GM12874 (cell line): ENCODE measurements at regions not wholly inside any gene's neighbourhood (a gene's known extent, or its start where the extent isn't known, plus 50 kb on each side); places are given as distances from the start of the nearest gene placed in this dataset.

ENCODE experiments used
- TF ChIP-seq, protein P1 (sequence below): IDR thresholded peaks from 2 replicates; pipeline ENCODE4 v1.5.1; 2011; ENCODE audit warnings: low read depth, mild to moderate bottlenecking, control low read depth, low read length, moderate library complexity; ENCODE audit not compliant: insufficient read depth

DNA sequence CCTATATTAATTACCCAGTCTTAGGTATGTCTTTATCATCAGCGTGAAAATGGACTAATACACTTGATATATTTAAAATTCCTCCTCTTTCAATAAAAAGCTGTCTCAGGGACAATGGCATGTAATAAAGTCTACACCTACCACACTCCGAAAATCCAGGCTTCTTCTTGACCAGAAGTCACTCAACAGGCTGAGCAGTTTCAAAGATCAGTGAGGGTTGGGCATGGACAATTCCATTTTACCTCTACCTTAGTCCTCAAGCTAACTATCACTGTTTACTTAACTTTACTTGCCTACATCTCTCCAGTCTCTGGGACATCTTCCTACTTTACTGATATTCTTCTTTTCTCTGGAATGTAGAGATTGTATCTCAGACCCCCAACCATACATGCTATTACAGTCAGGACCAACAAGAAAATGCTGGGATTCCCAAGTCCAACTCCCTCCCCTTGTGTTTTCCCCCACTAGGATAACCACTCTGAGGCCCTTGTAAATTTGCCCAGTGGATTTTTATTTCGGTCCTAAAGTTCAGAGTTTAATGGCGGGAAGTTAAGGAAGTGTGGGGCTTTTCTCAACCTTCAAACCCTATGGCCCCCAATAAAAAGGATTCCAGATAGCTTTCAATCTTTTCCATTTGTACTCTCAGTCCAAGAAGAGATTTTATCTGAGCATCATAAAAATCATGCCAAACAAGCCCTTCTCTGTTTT, 137.1 kb upstream of the TSC22D2 start:
- TF ChIP-seq, protein P1, sequence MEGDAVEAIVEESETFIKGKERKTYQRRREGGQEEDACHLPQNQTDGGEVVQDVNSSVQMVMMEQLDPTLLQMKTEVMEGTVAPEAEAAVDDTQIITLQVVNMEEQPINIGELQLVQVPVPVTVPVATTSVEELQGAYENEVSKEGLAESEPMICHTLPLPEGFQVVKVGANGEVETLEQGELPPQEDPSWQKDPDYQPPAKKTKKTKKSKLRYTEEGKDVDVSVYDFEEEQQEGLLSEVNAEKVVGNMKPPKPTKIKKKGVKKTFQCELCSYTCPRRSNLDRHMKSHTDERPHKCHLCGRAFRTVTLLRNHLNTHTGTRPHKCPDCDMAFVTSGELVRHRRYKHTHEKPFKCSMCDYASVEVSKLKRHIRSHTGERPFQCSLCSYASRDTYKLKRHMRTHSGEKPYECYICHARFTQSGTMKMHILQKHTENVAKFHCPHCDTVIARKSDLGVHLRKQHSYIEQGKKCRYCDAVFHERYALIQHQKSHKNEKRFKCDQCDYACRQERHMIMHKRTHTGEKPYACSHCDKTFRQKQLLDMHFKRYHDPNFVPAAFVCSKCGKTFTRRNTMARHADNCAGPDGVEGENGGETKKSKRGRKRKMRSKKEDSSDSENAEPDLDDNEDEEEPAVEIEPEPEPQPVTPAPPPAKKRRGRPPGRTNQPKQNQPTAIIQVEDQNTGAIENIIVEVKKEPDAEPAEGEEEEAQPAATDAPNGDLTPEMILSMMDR = no peak

DNA sequence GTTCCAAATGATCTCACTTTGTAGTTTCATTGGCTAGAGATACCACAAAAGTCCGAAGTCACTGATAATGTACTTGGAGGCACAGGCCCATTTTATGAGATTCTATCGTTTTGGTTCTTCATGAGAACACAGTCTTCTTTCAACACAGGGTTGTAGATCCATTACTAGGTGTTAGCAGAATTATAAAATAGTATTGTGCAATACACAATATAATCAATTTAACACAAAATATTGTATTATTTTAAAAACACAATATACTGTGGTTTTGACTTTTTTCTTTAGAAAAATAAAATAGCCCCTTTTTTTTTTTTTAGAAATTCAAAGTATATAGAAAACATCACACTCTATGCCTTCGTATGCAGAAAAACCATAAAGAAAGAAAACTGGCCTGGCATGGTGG, 138.6 kb upstream of the TSC22D2 start:
- TF ChIP-seq, protein P1 = no peak

DNA sequence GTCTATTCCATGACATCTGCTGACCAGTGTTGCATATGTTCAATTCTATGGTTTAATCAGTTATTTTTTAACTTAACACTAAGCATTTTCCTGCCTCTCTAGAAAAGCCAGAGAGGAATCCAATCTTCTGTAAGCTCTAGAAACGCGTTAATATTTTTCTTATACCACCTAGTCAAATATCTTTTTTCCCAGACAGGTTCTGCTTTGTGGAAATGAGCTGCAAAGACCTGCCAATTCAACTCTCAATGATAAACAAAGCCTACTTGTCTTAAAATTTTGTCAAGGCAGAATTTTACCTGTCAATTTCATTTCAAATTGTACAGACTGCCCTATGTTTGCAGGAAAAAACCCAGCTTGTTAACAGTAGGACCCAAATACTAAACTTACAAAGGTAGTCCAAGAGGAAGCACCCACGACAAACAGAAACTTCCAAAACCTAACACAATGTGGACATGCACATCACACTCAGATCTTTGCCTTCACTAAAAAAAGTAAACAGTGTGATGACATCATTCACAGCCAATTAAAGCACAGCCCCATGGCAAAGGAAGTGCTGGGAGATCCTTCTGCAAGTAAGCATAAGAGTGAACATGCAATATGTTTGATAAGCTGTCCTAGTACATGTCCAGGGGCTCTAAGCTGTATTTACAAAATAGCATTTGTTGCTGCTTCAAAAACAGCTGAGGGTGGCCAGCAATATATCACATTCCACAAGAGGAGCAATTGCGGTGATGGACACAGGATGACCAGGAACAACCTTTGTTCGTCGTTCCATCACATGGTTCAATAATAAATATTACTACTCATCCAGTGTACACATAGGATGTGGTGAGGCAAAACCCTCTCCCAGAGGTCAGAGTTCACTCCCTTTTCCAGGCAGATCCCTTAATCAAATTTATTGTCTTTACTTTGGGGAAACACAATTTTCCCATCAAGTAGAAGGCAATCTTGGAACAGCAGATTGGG, 139.4 kb upstream of the TSC22D2 start:
- TF ChIP-seq, protein P1 = no peak

DNA sequence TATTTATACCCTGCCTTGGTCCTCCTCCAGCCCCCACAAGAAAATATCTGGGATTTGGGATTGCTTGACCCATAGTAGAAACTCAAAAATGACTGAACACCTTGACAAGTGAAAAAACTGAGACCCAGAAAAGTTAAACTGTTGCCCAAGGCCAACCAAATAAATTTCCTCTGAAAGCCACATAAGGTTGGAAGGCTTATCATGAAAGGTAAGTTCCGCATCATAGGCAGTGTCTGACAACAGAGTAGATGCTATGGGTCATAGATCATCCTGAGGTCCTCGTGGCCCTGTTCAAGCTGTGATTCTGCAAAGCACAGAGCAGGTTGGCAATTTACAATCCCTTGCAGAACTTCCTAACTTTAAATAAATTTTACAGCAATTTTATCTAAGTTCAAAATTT, 140.8 kb upstream of the TSC22D2 start:
- TF ChIP-seq, protein P1 = no peak

DNA sequence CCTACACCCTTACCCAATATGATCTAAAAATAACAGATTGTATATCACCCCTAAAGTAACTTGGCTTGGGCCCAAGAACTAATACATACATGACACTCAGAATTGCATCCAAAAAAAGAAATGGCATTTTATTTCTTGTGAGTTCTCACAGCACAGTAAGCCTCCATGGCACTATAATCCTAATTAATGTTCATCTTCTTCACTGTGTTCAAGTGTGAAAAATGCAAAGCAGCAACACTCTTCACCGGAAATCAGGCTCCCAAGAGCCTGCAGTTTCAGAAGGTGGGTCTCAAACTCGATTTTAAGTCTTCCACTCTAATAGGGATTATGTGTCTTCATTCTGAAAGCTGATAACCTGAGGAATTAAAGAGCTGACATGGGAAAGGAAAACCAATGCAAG, 142.8 kb upstream of the TSC22D2 start:
- TF ChIP-seq, protein P1 = no peak

DNA sequence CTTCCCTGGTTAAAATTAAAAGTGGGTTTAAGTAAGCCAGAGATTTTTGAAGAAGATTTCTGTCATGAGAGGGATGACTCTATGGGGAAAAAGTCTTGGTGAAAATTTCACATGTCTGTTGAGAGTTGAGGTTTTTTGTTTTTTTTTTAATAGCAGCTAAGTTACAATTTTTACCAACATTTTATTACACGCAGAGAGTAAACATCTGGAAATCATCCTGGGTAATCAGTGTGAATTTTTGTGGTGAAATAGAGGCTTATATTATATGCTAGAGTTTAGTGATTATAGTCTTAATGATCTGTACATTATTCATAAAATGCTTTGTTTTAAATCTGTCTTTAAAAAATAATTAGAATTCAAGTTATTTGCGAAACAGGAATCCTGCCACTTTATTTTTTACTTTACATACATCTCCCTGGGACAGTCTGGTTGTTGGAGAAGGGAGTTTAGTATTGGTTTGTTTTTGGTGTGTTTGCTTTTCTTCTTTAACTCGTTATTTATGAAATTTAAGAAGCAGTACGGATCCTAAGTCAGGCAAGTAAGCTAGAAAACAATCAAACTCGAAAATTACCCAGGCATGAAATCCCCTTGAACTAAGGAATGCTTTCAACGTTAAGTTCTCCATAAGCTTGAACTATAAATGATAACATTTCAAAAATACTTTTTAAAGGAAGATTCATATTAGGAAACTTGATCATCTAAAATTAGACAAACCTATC, 143.4 kb upstream of the TSC22D2 start:
- TF ChIP-seq, protein P1 = no peak

DNA sequence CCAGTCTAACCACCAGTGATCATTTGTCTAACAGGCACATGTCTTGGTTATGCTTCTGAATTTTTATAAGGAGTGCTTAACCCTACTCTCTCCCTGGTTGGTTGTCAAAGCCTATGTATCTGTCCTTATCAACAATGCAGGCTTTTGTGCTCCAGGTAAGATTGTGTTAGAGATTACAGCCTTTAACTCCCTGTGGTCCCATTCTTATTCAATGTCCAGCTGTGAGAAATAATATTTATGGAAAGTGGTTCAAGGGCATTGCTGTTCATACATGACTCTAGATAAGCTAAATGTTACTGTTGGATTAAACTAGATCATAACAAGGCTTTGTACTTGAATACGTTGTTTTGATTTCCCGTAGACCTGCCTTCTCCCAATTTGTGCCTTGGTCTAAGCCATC, 146.1 kb upstream of the TSC22D2 start:
- TF ChIP-seq, protein P1 = no peak
